ENCODE measurements at regions not wholly inside any gene's neighbourhood (a gene's known extent, or its start where the extent isn't known, plus 50 kb on each side); places are given as distances from the start of the nearest gene placed in this dataset.

DNA sequence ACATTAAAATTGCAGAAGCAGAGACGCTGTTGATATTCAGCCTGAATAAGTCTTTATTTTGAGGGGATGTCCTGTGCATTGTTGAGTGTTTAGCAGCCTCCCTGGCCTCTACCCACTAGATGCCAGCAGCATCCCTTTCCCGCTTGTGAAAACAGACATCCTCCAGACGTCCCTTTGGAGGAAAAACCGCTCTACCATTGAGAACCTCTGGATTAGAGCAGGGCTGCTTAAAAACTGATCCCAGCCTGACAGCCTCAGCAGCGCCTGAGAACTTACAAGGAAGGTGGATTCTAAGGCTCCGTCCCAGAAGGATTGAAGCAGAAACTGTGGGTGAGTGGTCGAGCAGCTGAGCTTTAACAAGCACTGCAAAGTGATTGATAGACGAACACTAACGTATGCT, 349.7 kb downstream of the CYRIA start:
- TF ChIP-seq, protein P1, sequence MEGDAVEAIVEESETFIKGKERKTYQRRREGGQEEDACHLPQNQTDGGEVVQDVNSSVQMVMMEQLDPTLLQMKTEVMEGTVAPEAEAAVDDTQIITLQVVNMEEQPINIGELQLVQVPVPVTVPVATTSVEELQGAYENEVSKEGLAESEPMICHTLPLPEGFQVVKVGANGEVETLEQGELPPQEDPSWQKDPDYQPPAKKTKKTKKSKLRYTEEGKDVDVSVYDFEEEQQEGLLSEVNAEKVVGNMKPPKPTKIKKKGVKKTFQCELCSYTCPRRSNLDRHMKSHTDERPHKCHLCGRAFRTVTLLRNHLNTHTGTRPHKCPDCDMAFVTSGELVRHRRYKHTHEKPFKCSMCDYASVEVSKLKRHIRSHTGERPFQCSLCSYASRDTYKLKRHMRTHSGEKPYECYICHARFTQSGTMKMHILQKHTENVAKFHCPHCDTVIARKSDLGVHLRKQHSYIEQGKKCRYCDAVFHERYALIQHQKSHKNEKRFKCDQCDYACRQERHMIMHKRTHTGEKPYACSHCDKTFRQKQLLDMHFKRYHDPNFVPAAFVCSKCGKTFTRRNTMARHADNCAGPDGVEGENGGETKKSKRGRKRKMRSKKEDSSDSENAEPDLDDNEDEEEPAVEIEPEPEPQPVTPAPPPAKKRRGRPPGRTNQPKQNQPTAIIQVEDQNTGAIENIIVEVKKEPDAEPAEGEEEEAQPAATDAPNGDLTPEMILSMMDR (IDR thresholded peaks at IDR 0.05; ENCODE audit: borderline replicate concordance, insufficient read depth, low read depth, low read length) = no peak
- H3K4me3 ChIP-seq (ENCODE audit: low read depth, low read length) = no peak overlapping the region

DNA sequence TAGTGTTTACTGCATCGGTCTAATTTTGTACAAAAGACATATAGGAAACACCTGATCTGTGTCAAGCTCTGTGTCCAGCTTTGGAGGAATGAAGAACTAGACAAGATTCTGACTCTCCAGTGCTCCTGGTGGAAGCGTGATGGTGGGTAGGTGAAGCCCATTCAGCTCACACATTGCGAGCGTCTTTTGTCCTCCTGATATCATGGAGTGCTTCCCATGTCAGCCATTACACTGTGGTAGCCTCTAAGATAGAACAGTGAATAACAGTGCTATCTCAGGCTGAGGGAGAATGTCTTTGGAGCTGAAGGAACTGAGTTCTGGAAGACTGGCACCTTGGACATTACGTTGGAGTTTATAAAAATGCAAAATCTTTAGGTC, 350.2 kb downstream of the CYRIA start:
- H3K4me3 ChIP-seq (ENCODE audit: low read depth, low read length) = no peak overlapping the region

DNA sequence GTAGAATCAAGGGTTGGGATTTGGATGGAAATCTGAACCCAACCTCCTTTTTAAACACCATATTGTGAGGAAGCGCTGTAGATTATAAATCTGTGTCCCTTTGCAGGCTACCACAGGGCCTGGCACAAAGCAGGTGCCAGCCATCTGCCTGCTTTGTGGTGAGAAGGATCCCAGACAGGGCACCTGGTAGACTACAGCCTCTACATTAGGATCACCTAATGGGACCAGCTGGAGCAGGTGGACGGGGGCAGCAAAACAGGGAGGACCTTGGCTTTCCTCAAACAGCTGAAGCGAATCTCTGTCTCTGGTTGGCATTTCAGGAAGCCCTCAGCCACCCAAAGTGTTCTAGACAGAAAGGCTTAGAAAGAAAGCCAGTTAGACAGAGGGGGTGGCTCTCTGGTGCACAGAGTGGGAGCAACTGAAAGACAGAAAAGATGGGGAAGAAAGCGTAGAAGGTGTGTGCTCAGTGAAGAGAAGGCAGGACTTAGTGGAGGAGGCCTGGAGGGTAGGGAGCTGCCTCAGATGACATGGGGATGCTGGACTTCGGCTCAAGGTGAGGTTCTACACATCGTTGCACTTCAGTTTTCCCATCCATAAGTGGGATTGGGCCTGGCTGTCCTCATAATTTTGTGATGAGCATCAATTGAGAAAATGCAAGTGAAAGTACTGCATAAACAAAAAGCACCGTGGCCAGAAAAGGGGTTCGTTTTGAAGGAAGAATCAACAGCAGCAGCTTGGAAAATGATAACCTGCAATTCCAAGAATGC, 350.8 kb downstream of the CYRIA start:
- TF ChIP-seq, protein P1 (IDR thresholded peaks at IDR 0.05; ENCODE audit: borderline replicate concordance, insufficient read depth, low read depth, low read length) = no peak
- no peak overlapping the region for H3K4me3 ChIP-seq (ENCODE audit: low read depth, low read length)

More for the DNA sequence above, 350.2 kb downstream of the CYRIA start:
- TF ChIP-seq, protein P1 (IDR thresholded peaks at IDR 0.05; ENCODE audit: borderline replicate concordance, insufficient read depth, low read depth, low read length) = no peak

DNA sequence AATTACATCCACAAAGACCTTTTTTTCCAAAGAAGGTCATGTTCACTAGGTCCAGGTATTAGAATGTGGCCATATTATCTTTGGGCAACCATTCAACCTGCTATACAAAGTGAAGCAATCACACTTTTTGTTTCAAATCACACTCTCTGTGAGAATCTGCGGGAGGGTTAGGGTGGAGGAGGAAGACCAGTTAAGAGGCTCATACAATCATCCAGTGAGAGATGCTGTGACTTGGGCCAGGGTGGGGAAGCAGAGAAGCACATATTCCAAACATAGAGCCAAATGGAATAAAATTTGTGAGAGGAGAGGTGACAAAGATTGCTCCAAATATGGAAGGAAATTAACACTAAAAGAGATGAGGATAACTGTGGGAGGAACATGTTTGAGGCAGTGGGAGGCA, 351.6 kb downstream of the CYRIA start:
- no peak overlapping the region for H3K4me3 ChIP-seq (ENCODE audit: low read depth, low read length)
- TF ChIP-seq, protein P1 (IDR thresholded peaks at IDR 0.05; ENCODE audit: borderline replicate concordance, insufficient read depth, low read depth, low read length) = no peak

DNA sequence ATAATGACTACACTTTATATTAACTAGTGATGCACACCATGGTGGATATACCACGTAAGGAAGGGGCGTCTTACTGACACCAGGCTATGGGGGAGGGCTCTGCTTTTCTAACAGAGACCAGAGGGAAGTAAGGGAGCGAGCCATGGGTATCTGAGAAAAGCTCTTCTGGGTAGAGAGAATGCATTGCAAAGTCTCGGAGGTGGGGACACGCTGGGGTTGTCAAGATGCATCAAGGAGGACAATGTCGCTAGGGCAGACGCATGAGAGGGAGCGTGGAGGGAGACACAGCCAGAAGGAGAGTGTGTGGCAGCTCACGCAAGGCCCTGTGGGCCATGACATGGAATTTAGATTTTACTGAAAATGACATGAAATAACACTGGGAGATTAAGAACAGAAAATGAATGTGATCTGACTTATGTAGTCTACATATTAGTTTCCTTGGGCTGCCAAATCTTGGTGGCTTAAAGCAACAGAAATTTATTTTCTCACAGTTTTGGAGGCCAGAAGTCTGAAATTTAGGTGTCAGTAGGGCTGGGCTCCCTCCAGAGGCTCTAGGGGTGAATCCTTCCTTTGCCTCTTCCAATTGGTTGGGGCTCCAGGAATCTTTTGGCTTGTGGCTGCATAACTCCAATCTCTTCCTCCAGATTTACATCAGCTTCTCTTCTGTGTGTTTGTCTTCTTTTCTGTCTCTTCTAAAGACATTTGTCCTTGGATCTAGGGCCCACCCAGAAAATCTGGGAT, 352.2 kb downstream of the CYRIA start:
- TF ChIP-seq, protein P1 (IDR thresholded peaks at IDR 0.05; ENCODE audit: borderline replicate concordance, insufficient read depth, low read depth, low read length) = no peak
- no peak overlapping the region for H3K4me3 ChIP-seq (ENCODE audit: low read depth, low read length)

DNA sequence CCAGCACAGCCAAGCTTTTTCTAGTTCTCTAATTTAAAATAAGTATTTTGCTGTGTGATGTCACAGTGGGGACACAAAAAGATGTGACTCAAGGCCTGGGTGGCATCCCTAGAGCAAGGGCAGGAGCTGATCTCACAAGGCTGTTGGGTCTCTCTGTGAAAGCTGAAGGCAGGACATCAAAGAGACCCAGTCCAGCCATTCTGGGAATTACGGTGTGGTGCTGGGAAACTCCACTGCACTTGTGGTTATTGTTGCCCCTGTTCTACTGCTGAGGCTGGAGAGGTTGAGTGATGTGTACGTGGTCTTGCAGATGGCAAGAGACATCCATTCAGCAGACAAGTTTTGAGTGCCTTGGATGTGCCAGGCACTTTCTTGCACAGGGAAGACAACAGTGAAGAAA, 352.9 kb downstream of the CYRIA start:
- no peak overlapping the region for H3K4me3 ChIP-seq (ENCODE audit: low read depth, low read length)
- TF ChIP-seq, protein P1 (IDR thresholded peaks at IDR 0.05; ENCODE audit: borderline replicate concordance, insufficient read depth, low read depth, low read length) = no peak
